Adrenal gland (tissue), 5 donors: ENCODE measurements at regions not wholly inside any gene's neighbourhood (a gene's known extent, or its start where the extent isn't known, plus 50 kb on each side); places are given as distances from the start of the nearest gene placed in this dataset.

Experiments
- CTCF ChIP-seq, 6 experiments: fragments of 450-650 bp in 4 of 6; fragments of 200-600 bp in 2 of 6; sonication (generic) in 1 of 6; IDR thresholded peaks; 1 replicate in 5 of 6; 2 replicates in 1 of 6; pipeline versions ENCODE4 v1.5.1 to v1.8.0; 2016 to 2021; ENCODE audit warnings: antibody characterized with exemption in 6 of 6, mild to moderate bottlenecking in 2 of 6, moderate library complexity in 1 of 6
- POLR2A ChIP-seq, 2 donors: fragments of 450-650 bp; IDR thresholded peaks; one replicate each; pipeline ENCODE4 v1.6.1; 2017; ENCODE audit warnings: antibody characterized with exemption in 2 of 2, mild to moderate bottlenecking in 2 of 2, moderate library complexity in 1 of 2
- donor health status: DM: no; HTN: no; CAD: no.

DNA sequence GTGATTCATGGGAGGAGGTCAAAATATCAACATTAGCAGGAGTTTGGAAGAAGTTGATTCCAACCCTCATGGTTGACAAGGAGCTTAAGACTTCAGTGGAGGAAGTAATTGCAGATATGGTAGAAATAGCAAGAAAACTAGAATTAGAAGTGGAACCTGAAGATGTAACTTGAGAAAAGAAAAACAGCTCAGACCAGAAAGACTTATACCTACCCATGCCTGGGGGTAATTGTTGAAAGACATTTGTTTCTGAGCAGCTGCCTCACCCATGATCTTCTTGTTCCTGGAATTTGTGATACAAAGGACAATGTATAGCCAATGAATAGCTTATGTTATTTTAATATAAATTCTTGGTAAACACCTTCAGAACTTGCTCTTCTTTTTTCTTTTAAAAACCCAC, 128.6 kb downstream of the LRIG2 start:
- TF ChIP-seq CTCF (IDR thresholded peaks at IDR 0.05) (no peak), POLR2A (IDR thresholded peaks at IDR 0.05) (no peak)
